LoVo (cell line): ENCODE measurements at regions not wholly inside any gene's neighbourhood (a gene's known extent, or its start where the extent isn't known, plus 50 kb on each side); places are given as distances from the start of the nearest gene placed in this dataset.
"Not testable (repeated sequence)": the region's sequence is repeated elsewhere in the genome, so short reads cannot be mapped to it uniquely, and the experiment has no call there.

Source experiments
- DNase-seq: peaks from one replicate; pipeline ENCODE4 v3.0.0-alpha.2; 2016; ENCODE audit warnings: low spot score

GRCh38 chr12:59517522-59517921 is 78.3 kb upstream of the SLC16A7 start:
- DNase-seq, result no peak

- no peak for DNase-seq
Measured at GRCh38 chr12:59500915-59501314, 94.9 kb upstream of the SLC16A7 start.

- DNase-seq, result no peak
Measured at GRCh38 chr12:59500335-59500734, 95.5 kb upstream of the SLC16A7 start.

GRCh38 chr12:59499774-59500173 is 96.1 kb upstream of the SLC16A7 start:
- no peak for DNase-seq

GRCh38 chr12:59494617-59495016 is 101.2 kb upstream of the SLC16A7 start:
- DNase-seq, result no peak

GRCh38 chr12:59491877-59492276 is 104.0 kb upstream of the SLC16A7 start:
- DNase-seq, result no peak

- no peak for DNase-seq
Measured at GRCh38 chr12:59486827-59487226, 109.0 kb upstream of the SLC16A7 start.

GRCh38 chr12:59484575-59484974 is 111.3 kb upstream of the SLC16A7 start:
- no peak for DNase-seq

GRCh38 chr12:59474236-59474635 is 121.6 kb upstream of the SLC16A7 start:
- DNase-seq, result not testable (repeated sequence)

- no peak for DNase-seq
Measured at GRCh38 chr12:59472273-59472672, 123.6 kb upstream of the SLC16A7 start.

- DNase-seq, result no peak
Measured at GRCh38 chr12:59459966-59460660, 135.7 kb upstream of the SLC16A7 start.

- DNase-seq, result no peak
Measured at GRCh38 chr12:59453475-59453874, 142.4 kb upstream of the SLC16A7 start.

GRCh38 chr12:59452746-59453145 is 143.1 kb upstream of the SLC16A7 start:
- no peak for DNase-seq

GRCh38 chr12:59452259-59452658 is 143.6 kb upstream of the SLC16A7 start:
- DNase-seq, result no peak

- no peak for DNase-seq
Measured at GRCh38 chr12:59446116-59446515, 149.7 kb upstream of the SLC16A7 start.

- DNase-seq, result no peak
Measured at GRCh38 chr12:59444932-59445331, 150.9 kb upstream of the SLC16A7 start.

- no peak for DNase-seq
Measured at GRCh38 chr12:59432057-59432456, 163.8 kb upstream of the SLC16A7 start.

- no peak for DNase-seq
Measured at GRCh38 chr12:59431266-59431665, 164.6 kb upstream of the SLC16A7 start.

- no peak for DNase-seq
Measured at GRCh38 chr12:59429766-59430165, 166.1 kb upstream of the SLC16A7 start.

GRCh38 chr12:59425798-59426197 is 170.0 kb upstream of the SLC16A7 start:
- DNase-seq, result no peak

- DNase-seq, result not testable (repeated sequence)
Measured at GRCh38 chr12:59424666-59425065, 171.2 kb upstream of the SLC16A7 start.

GRCh38 chr12:59414051-59414450 is 181.8 kb upstream of the SLC16A7 start:
- no peak for DNase-seq

- DNase-seq, result no peak
Measured at GRCh38 chr12:59408431-59408830, 187.4 kb upstream of the SLC16A7 start.

- DNase-seq, result no peak
Measured at GRCh38 chr12:59407799-59408198, 188.0 kb upstream of the SLC16A7 start.
